Pons (tissue), 1 donor: ENCODE measurements at regions not wholly inside any gene's neighbourhood (a gene's known extent, or its start where the extent isn't known, plus 50 kb on each side); places are given as distances from the start of the nearest gene placed in this dataset.

Experiments used
- DNase-seq: peaks from one replicate; pipeline ENCODE4 v3.0.0-alpha.2; 2016; ENCODE audit warnings: low spot score

DNA sequence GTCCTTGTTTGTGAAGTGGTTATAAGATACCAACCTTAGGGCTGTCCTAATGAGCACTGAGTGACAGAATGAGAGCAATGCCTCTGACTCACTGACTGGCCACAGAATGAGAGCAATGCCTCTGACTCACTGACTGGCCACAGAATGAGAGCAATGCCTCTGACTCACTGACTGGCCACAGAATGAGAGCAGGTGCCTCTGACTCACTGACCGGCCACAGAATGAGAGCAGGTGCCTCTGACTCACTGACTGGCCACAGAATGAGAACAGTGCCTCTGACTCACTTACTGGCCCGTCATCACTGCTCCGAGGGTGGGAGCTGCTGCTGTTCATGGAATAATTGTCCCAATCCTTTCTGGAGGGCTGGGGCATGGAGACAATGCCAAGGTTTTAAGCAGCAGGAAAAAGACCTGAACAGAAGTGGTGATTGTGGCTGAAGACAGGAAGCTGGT, 265.2 kb upstream of the PPP2R2D start:
- no peak for DNase-seq

DNA sequence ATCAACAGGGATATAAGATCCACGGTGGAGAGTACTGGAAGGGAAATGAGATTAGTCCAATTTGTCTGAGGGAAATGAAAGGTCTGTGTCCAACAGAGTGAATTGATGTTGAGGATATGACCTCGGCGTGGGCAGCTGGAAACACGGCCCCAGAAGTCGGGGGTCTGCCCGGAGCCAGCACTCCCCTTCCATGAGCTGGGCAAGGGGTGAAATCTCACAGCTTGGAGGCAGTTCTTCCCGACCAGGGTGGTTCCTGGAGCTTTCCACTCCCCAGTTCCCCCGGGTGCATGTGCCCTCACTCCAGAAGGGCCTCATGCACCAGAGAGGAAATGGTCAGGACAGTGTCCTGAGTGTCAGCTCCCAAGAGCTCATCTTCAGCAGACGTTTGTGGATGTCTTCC, 264.7 kb upstream of the PPP2R2D start:
- no peak for DNase-seq

DNA sequence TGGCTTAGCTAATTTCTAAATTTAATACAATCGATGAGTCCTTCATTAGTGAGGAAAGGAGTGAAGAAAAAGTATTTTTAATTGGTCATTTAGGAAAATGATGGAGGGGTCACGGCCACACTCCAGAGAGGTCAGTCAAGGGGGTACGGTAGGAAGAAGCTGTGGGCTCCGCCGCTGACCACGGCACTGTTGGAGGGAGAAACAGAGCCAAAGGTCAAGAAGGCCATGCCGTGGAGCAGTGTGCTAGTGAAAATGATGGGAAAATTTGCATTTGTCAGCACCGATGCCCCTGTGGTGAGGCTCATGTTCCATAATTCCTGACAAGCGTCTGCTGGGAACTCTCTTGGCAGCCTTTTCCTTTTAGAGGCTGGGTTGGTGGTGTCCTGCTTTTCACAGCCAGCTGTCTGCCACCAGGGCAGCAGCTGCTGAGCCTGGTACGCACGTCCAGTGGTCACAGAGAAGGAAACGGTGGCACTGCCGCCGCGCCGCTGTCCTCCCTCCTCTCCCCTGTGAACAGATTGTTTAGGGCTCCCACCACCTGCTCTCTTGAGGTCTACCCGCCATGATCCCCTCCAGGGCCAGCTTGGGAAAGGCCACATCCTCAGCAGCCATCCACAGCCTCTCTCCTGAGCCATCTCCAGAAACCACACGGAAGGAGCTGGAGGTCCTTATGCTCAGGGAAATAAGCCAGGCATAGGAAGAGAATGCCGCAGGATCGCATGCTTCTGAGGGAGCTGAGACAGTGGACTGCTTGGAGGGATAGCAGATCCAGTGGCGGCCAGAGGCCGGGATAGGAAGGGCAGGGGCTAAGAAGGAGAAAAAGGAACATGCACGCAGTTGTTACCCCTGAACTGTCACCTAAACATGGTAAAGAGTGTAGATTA, 263.7 kb upstream of the PPP2R2D start:
- DNase-seq: no peak

DNA sequence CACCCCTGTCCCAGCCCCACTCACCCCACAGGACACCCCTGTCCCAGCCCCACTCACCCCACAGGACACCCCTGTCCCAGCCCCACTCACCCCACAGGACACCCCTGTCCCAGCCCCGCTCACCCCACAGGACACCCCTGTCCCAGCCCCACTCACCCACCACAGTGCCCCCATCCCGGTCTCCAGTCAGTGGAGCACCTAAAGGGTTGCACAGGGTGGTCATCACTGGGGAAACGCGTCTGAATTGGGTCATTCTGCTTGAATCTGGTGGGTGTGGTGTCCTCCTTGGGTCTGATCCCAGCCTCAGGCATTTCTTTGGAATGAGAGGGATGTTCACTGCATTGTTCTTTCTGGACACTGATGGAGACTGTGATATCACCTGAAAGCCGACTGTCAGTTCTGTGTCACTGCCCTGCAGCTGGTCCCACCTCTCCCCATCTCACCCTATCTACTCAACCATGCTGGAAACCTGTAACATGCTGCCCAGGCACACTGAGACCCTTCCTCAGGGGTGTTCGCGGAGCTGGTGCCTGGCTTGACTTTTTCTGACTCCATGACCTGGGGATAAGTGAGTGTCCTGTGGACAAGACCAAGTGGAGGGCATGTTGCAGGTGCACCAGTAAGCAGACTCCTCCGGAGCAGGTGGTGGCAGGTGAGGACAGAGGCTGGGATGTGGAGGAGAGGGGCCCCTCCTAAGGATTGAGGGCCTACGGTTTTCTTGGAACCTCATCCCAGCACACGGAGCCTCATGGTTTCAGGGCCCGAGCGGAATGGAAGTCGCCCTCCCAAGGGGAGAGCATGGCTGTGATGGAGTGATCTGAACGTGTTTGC, 262.5 kb upstream of the PPP2R2D start:
- DNase-seq: no peak

DNA sequence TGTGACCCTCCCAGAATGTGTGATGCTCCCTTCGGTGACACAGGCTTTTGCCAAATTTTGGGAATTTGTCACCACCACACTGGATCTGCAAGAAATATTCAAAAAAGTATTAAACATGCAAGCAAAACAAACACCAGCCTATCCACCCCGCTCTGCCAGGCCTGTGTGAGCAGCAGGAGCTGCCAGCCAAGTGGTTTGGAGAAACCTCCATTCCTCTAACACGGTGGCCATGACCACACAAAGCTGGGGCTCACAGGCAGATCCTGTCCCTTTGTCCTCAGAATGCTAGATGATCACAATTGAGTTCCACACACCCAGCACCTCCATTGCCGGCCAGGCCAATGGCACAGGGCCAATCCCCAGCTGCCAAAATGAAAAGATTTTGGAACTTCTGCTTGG, 261.9 kb upstream of the PPP2R2D start:
- no peak for DNase-seq

DNA sequence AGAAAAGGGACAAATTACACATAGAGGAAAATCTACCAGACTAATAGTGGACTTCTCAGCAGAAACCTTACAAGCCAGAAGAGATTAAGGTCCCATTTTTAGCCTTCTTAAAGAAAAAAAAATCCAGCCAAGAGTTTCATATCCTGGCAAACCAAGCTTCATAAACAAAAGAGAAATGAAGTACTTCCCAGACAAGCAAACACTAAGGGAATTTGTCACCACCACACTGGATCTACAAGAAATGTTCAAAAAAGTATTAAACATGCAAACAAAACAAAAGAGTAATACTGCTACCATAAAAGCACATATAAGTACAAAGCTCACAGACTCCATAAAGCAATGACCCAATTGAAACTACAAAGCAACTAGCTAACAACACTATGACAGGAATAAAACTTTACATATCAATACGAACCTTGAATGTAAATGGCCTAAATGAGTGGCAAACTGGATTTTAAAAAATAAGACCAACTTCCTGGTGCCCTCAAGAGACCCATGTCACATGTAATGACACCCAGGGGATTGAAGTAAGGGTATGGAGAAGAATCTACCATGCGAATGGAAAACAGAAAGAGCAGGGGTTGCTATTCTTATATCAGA, 260.7 kb upstream of the PPP2R2D start:
- DNase-seq: no peak

DNA sequence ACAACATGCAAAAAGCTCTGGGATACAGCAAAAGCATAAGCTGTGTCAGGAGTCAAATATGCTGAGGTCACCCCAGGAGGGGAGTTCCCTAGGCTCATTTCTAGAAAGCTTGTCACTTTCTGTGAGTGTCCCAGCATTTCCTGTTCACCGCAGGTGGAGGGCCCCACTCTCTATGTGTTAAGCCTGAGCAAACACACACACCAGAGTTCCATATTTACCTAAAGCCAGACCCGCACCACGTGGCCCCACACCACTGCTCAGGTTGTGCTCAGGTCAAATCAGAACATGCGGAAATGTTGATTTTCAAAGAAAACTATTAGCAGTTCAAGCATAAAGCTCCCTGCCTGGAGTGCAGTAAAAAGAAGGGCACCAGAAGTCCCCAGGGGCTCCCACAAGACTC, 259.6 kb upstream of the PPP2R2D start:
- DNase-seq: no peak

DNA sequence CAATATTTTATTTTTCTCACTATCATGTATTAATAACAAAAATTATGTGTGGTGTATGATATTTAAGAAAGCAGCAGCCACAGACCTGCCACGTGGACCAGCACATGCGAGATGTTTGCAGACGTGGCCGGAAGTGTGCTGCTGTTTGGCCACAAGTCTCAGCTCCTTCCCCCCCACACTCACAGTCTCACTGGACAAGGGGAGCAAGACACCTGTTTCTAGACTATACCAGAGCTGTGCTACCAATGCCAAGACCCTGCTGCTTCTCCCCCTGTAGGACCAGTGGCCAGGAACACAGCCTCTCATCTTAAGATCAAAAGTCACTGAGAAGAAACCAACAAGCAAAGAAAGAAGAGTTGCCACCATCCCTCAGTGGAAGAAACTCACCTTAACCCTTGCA, 258.9 kb upstream of the PPP2R2D start:
- DNase-seq: no peak

DNA sequence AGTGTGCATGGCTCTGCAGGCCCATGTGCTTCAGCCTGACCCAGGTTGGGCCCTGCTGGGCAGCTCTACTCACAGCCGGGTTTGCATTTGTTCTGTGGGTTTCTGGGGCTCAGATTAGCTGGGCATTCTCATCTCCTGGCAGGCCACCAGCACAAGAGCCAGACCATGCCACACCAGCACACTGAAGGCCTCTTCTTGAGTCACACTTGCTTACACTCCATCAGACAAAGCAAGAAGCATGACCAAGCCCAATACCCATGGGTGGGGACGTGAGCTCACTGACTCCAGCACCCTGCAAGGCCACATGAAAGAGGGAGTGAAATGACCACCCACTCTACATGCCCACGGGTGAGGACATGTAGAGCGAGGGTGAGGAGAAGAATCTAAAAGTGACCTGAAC, 257.8 kb upstream of the PPP2R2D start:
- no peak for DNase-seq

DNA sequence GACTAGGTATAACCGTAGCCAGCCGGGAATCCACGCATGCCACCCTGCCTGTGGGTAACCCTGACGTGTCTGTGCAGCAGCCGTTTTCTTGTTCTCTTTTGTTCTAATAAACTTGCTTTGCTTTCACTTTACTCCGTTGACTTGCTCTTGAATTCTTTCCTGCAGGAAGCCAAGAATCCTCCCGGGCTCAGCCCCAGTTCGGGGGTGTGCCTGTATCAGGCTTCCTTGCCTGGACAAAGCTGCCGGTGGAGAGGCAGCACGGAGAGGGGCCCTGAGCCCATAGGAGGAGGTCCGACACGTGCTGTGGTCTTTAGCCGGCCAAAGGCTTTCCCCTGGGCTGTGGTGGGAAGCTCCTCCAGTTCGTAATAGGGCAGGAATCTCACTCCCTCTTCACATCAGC, 256.5 kb upstream of the PPP2R2D start:
- no peak for DNase-seq

DNA sequence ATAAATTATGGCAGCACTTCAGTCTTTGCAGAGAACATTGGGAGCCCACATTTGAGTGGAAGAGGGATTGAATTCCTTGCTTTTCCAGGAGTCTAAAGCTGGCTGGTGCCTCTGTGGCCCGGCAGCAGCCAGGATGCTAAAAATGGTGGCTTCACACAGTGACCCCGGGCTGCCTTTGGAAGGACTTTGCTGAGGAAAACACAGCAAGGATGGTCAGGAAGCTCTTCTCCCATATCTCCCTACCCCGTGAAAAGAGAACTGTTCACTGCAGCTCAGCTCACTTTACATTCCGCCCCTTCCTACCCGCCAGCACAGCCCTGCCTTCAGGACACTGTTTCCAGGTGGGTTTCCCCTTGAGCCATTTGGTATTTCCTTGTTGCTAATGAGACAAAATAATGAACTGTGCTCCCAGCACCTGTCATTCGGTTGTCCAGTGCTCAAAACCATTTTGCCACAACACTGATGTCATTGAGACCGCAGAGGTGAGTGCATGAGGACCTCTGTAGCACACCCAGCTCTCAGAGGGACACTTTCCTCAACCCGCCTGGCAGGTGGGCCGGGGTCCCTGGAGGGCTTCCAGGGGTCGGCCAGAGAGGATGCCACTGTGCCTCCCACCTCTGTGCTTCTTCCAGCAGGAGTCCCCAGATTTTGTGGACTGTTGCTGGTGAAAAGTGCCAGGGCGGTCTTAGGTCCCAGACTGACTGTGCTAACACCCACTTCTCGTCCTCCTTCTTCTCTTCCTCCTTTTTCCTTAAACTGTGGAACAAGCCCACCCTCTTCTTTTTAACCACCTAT, 255.7 kb upstream of the PPP2R2D start:
- no peak for DNase-seq

DNA sequence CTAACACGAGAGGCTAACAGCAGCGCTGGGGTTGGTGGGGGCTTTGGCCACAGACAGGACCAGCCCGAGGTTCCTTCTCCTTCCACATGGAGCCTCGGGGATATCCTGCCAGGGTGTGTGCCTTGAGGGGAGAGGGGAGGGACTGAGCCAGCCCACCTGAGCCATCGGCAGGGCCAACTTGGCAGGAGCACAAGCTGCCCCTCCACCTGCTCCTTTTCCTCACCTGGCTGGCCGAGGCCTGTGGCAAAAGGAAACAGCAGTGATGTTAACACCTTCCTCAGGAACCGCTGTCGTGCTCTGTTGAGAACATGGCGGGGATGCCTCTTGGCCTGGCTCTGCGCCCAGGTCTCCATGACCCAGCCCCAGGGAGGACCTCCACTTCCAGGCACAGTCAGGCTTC, 255.1 kb upstream of the PPP2R2D start:
- no peak for DNase-seq

DNA sequence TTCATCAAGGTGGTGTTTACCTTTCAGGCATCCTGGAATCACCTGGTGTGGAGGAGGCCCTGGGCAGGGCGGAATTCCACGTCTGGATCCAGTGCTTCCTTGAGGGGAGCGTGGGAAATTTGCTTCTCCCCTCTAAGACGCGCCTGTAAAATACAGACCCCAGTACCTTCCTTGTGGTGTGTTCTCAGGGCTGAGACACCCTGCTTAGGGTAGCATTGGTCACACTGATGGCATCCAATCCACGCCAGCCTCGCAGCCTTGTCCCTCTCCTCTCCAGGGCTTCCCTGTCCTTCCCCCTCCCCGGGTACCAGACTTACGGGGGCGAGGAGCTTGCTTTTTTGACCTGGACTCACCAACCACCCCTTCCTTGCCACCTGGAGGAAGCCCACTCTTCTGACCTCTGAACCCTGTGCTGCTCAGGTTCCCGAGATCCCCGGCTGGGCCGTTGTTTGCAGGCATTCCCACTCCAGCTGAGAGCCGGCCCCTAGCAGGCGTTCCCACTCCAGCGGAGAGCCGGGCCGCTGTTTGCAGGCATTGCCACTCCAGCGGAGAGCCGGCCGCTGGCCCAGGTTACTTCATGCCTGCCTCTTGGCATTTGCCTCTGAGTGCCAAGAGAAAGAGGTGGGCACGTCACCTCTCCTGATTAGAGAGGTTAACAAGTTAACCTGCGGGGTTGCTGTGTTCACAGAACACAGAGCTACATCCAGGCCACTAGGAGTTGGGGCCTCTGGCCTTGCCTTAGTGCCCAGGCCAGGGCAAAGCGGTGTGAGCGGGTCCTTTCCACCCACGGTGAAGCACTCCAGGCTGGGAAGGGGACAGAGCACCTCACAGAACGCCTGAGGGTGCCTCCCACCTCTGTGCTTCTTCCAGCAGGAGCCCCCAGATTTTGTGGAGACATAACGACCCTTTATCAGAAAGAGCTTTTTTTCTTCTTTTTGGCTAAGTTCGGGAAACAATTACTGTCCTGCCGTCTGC, 254.0 kb upstream of the PPP2R2D start:
- DNase-seq: no peak

DNA sequence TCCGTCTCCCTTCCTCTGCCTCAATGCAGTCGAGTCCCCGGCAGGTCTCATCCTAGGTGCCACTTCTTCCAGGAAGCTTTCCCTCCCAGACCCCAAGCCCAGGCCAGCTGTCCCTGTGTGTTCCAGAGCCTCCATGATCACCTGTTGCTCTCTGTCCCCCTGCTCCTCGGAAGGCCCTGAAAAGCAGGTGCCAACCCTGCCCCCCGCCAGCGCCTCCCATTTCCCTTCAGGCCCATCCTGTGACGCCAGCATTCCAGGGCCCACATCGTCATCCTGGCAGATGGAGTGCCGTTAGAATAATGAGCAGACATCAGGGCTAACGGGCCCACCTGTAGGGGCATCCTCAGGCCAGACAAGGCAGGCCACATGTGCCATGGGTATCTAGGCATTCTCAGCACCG, 253.0 kb upstream of the PPP2R2D start:
- DNase-seq: no peak

DNA sequence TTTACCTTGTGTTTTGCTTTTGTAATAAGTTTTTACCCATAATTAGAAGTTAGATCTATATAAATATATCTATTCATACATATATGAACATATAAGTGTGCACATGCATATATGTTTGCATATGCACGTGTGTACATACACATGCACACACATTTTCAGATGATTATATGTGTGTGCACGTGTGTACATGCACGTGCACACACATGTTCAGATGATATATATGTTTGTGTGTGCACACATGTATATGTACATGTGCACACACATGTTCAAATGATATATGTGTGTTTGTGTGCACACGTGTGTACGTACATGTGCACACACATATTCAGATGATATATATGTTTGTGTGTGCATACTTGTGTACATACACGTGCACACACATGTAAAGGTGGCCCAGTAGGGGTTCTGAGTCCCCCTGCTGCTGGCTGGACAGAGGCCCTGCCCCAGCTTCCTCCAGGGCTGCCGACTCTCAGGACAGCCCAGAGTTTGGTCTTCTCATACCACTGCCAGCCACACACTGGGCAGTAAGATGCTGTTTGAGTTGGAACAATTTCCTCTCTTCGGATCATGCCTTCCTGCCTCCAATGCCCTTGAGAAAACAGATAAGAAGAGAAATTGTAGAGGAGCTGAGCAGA, 252.3 kb upstream of the PPP2R2D start:
- no peak for DNase-seq

DNA sequence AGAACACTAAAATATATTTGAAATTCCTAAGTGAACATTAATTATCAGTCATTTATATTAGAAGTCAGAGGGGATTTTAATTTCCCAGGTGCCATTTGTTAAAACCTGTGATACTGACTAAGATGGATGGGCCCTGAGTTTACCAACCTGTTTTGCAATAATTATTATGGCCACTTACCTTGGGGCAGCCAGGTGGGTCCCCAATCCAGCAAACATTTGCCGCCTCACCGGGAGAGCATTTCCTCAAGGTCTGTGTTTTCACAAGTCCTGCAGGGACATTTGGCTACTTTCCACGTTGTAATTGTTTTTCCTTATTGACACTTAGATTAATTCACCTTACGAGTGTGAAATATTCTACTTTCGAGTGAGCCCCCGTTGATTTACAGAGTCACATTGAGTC, 251.2 kb upstream of the PPP2R2D start:
- no peak for DNase-seq

DNA sequence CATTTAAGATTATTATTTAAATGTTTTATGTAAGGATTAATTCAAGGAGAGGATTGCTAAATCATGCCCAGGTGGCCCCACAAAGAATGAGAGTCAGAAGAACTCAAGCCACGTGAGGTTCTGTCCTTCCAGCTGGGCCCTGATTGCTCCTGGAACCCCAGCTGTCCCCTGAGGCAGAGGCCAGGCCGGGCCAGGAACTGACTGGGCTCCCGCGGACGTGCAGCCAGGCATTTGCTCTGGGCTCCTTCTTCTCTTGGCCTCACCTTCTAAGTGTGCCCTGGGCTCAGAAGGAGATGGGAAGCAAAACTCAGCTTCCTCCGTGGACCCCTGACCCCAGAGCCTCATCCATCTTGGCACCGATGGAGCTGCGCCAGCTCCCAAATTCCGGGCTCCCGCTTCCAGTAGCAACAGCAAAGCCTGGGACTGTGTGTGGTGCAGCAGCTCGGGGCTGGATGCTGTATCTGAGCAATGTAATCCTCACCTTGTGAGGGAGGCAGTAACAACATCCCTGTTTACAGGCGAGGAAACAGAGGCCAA, 250.6 kb upstream of the PPP2R2D start:
- no peak for DNase-seq

DNA sequence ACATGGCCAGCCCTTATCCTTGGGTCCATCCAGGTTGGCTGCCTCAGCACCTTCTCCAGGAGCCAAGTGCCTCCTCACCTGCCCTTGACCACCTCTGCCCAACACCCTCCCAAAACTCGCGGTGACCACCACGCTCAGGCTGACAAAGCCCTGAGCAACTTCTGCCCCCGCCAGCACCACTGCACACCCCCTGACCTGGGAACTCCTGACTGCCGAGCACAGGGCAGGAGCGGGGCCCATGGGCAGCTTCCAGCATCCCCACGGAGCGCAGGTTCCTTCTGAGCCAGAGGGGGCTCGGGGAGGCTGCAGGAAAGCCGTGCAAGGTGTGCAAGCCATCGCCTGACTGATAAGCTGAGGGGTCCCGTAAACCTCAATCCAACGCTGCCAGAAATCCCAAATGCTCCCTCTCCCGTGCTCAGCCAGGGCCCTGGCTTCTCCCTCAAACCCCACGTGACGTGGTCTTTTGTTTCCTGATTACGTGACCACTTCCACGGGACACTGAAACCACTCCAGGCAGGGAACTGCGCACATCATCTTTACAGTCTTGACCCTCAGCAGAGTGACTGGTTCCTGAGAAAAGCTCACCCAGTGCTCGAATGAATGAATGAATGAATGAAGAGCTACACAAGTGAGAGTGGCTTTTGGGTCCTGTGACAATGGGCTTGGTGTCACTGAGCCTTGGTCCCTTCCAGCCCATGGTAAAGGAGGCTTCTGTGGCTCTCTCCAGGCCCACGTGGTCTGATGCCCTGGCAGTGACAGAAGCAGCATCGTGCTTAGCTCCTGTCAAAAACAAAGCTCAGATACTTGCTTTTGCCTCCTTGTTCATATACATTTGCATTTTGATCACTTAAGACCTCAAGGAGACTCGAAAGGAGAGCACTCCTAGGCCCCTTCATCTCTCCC, 249.8 kb upstream of the PPP2R2D start:
- no peak for DNase-seq
